Tibial artery (tissue), 4 donors: ENCODE measurements at regions not wholly inside any gene's neighbourhood (a gene's known extent, or its start where the extent isn't known, plus 50 kb on each side); places are given as distances from the start of the nearest gene placed in this dataset.

Source experiments
- DNase-seq, 2 donors: peaks; one replicate each; pipeline ENCODE4 v3.0.0-alpha.2; 2019
- H3K27ac ChIP-seq, 2 donors: fragments of 200-600 bp; sonication (generic) in 1 of 2; 1 replicate in 1 of 2; 2 replicates in 1 of 2; pipeline ENCODE4 v1.5.1; 2018 to 2019; ENCODE audit warnings: mild to moderate bottlenecking in 1 of 2
- H3K27me3 ChIP-seq, 2 donors: fragments of 200-600 bp; sonication (generic) in 1 of 2; one replicate each; pipeline versions ENCODE4 v1.5.1 to v1.6.0; 2016 to 2019
- H3K36me3 ChIP-seq, 3 donors: fragments of 200-600 bp; sonication (generic) in 2 of 3; one replicate each; pipeline ENCODE4 v1.5.1; 2016 to 2019; ENCODE audit warnings: mild to moderate bottlenecking in 2 of 3
- H3K4me1 ChIP-seq, 4 donors: fragments of 200-600 bp; sonication (generic) in 2 of 4; 1 replicate in 3 of 4; 2 replicates in 1 of 4; pipeline ENCODE4 v1.5.1; 2016 to 2019
- H3K4me3 ChIP-seq, 2 donors: fragments of 200-600 bp; sonication (generic) in 1 of 2; 1 replicate in 1 of 2; 2 replicates in 1 of 2; pipeline ENCODE4 v1.5.1; 2018 to 2019; ENCODE audit warnings: mild to moderate bottlenecking in 2 of 2
- H3K9me3 ChIP-seq, 3 donors: fragments of 200-600 bp; sonication (generic) in 1 of 3; one replicate each; pipeline ENCODE4 v1.5.1; 2016 to 2019
- intact Hi-C: fragments of 100-400 bp; cut with DNase I; formaldehyde crosslinking; loops from one replicate; pipeline ENCODE4 v1.15.0; 2023; ENCODE audit warnings: low total_unique reads
- TF ChIP-seq, protein P1 (sequence below), 2 experiments: fragments of 200-600 bp in 1 of 2; fragments of 450-650 bp in 1 of 2; IDR thresholded peaks; one replicate each; pipeline ENCODE4 v1.5.1; 2017 to 2019; ENCODE audit warnings: antibody characterized with exemption in 2 of 2, mild to moderate bottlenecking in 1 of 2, moderate library complexity in 1 of 2

- no peaks in the 10 kb centered on the region for H3K36me3 ChIP-seq
- H3K9me3 ChIP-seq = no peaks in the 10 kb centered on the region
- intact Hi-C loops = no loop called here
- no peaks in the 10 kb centered on the region for H3K4me1 ChIP-seq
- H3K27me3 ChIP-seq = no peaks in the 10 kb centered on the region
- no peak for DNase-seq
- H3K27ac ChIP-seq = no peak overlapping the region
- H3K4me3 ChIP-seq = no peak overlapping the region
- TF ChIP-seq, protein P1, sequence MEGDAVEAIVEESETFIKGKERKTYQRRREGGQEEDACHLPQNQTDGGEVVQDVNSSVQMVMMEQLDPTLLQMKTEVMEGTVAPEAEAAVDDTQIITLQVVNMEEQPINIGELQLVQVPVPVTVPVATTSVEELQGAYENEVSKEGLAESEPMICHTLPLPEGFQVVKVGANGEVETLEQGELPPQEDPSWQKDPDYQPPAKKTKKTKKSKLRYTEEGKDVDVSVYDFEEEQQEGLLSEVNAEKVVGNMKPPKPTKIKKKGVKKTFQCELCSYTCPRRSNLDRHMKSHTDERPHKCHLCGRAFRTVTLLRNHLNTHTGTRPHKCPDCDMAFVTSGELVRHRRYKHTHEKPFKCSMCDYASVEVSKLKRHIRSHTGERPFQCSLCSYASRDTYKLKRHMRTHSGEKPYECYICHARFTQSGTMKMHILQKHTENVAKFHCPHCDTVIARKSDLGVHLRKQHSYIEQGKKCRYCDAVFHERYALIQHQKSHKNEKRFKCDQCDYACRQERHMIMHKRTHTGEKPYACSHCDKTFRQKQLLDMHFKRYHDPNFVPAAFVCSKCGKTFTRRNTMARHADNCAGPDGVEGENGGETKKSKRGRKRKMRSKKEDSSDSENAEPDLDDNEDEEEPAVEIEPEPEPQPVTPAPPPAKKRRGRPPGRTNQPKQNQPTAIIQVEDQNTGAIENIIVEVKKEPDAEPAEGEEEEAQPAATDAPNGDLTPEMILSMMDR (IDR thresholded peaks at IDR 0.05) = no peak
Measured at GRCh38 chr2:220433131-220433530, 805.7 kb downstream of the SLC4A3 start.

DNA sequence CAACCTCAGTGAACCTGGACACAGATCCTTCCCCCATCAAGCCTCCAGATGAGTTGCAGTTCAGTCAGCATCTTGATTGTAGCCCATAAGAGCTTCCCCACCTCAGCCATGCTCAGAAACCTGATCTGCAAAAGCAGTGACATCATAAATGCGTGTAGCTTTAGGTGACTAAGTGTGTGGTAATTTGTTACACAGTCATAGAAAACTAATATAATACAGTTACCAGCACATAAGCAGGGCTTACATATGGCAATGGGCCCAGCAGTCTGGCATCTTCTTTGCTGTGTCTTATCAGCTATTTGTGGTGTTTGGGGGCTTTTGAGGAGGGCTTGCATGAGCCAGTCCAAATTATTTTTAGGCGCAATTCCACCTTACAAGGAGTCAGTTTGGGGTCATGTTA lies 807.0 kb downstream of the SLC4A3 start:
- TF ChIP-seq, protein P1 (IDR thresholded peaks at IDR 0.05) = no peak
- intact Hi-C loops = no loop called here
- Histone ChIP-seq H3K4me1 (no peaks in the 10 kb centered on the region), H3K9me3 (no peaks in the 10 kb centered on the region), H3K27me3 (no peaks in the 10 kb centered on the region), H3K27ac (no peak overlapping the region), H3K36me3 (no peaks in the 10 kb centered on the region), H3K4me3 (no peak overlapping the region)
- DNase-seq = no peak

- Histone ChIP-seq H3K36me3 (no peaks in the 10 kb centered on the region), H3K9me3 (no peaks in the 10 kb centered on the region), H3K27ac (no peak overlapping the region), H3K27me3 (no peaks in the 10 kb centered on the region), H3K4me3 (no peak overlapping the region), H3K4me1 (no peaks in the 10 kb centered on the region)
- intact Hi-C loops = no loop called here
- TF ChIP-seq, protein P1 (IDR thresholded peaks at IDR 0.05) = no peak
- no peak for DNase-seq
Measured at GRCh38 chr2:220437938-220438337, 810.5 kb downstream of the SLC4A3 start.

GRCh38 chr2:220440731-220441130 lies 813.3 kb downstream of the SLC4A3 start:
- Histone ChIP-seq H3K4me3 (no peak overlapping the region), H3K27ac (no peak overlapping the region), H3K36me3 (no peaks in the 10 kb centered on the region), H3K4me1 (no peaks in the 10 kb centered on the region), H3K9me3 (no peaks in the 10 kb centered on the region), H3K27me3 (no peaks in the 10 kb centered on the region)
- DNase-seq = no peak
- intact Hi-C loops = no loop called here
- TF ChIP-seq, protein P1 (IDR thresholded peaks at IDR 0.05) = no peak

- no peaks in the 10 kb centered on the region for H3K27me3 ChIP-seq
- TF ChIP-seq, protein P1 (IDR thresholded peaks at IDR 0.05) = no peak
- intact Hi-C loops = no loop called here
- H3K9me3 ChIP-seq = no peaks in the 10 kb centered on the region
- H3K27ac ChIP-seq = no peak overlapping the region
- no peaks in the 10 kb centered on the region for H3K36me3 ChIP-seq
- no peak overlapping the region for H3K4me3 ChIP-seq
- no peak for DNase-seq
- no peaks in the 10 kb centered on the region for H3K4me1 ChIP-seq
Measured at GRCh38 chr2:220441404-220441803, 814.0 kb downstream of the SLC4A3 start.

GRCh38 chr2:220442012-220442411 lies 814.6 kb downstream of the SLC4A3 start:
- H3K9me3 ChIP-seq = no peaks in the 10 kb centered on the region
- H3K36me3 ChIP-seq = no peaks in the 10 kb centered on the region
- H3K4me1 ChIP-seq = no peaks in the 10 kb centered on the region
- H3K4me3 ChIP-seq = no peak overlapping the region
- TF ChIP-seq, protein P1 (IDR thresholded peaks at IDR 0.05) = no peak
- no peak overlapping the region for H3K27ac ChIP-seq
- intact Hi-C loops = no loop called here
- no peak for DNase-seq
- H3K27me3 ChIP-seq = no peaks in the 10 kb centered on the region
